Mucosa of rectum (tissue), 2 donors: ENCODE measurements at regions not wholly inside any gene's neighbourhood (a gene's known extent, or its start where the extent isn't known, plus 50 kb on each side); places are given as distances from the start of the nearest gene placed in this dataset.
"Not testable (repeated sequence)": the region's sequence is repeated elsewhere in the genome, so short reads cannot be mapped to it uniquely, and the experiment has no call there.

Source experiments
- H3K27ac ChIP-seq, 2 donors: one replicate each; pipeline ENCODE4 v1.7.0; 2013; ENCODE audit warnings: inconsistent platforms in 2 of 2, low read depth in 2 of 2, low read length in 2 of 2
- H3K27me3 ChIP-seq, 2 donors: one replicate each; pipeline ENCODE4 v1.7.0; 2013; ENCODE audit warnings: low read length in 2 of 2; ENCODE audit not compliant: control insufficient read depth in 2 of 2, insufficient read depth in 2 of 2
- H3K36me3 ChIP-seq, 2 donors: one replicate each; pipeline ENCODE4 v1.7.0; 2013; ENCODE audit warnings: low read length in 2 of 2; ENCODE audit not compliant: control insufficient read depth in 2 of 2, insufficient read depth in 2 of 2
- H3K4me1 ChIP-seq, 2 donors: one replicate each; pipeline ENCODE4 v1.7.0; 2013; ENCODE audit warnings: low read length in 2 of 2, mild to moderate bottlenecking in 1 of 2; ENCODE audit not compliant: control insufficient read depth in 2 of 2, insufficient read depth in 2 of 2
- H3K4me3 ChIP-seq, 2 donors: one replicate each; pipeline ENCODE4 v1.7.0; 2013; ENCODE audit warnings: low read length in 2 of 2
- H3K9ac ChIP-seq, 2 donors: one replicate each; pipeline ENCODE4 v1.7.0; 2013; ENCODE audit warnings: low read length in 2 of 2, low read depth in 1 of 2, mild to moderate bottlenecking in 1 of 2
- H3K9me3 ChIP-seq, 2 donors: one replicate each; pipeline ENCODE4 v1.7.0; 2013; ENCODE audit warnings: low read length in 2 of 2; ENCODE audit not compliant: control insufficient read depth in 2 of 2
- donor health status: healthy.
- donor health status: Normal muscosa, but diverticular disease.

DNA sequence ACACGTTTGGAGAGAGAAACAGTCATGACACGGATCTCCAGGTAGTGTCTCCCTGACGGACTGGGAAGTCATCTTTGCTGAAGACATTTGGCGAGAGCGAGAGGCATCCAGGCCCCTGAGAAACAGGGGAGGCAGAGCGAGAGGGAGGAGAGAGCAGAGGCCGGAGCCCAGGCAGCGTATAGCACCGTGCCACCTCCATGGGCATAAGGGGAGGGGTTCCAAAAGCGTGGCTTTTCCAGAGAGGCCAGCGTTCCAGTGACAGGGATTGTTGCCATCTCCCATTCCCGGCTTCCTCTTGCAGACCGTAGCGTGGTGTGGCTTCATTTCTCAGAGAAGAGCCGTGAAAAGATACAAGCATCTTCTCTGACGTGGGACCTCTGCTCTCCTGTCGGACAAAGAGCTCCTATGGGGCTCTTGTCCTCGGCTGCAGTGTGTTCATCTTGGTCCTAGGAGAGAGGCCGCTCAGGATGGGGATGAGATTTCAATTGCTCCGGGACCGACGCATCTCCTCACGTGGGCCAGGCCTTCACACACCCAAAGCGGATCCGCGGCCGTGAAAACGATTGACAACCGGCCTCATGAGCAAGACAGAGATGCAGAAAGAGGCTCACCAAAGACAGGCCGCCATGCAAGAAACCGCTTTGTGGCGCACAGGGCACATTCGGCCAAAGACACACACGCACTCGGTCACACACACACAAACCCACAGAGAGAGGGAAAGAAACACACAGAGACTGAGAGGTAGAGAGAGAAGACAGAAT lies 170.5 kb upstream of the ZNF337 start:
- not testable (repeated sequence) for H3K27ac ChIP-seq, H3K4me3 ChIP-seq, H3K9me3 ChIP-seq, H3K36me3 ChIP-seq, H3K9ac ChIP-seq
- H3K4me1 ChIP-seq: peaks cover 7 to 11% of the 10 kb centered on the region in 2 donors
- peaks cover 17 to 21% of the 10 kb centered on the region in 2 donors for H3K27me3 ChIP-seq

DNA sequence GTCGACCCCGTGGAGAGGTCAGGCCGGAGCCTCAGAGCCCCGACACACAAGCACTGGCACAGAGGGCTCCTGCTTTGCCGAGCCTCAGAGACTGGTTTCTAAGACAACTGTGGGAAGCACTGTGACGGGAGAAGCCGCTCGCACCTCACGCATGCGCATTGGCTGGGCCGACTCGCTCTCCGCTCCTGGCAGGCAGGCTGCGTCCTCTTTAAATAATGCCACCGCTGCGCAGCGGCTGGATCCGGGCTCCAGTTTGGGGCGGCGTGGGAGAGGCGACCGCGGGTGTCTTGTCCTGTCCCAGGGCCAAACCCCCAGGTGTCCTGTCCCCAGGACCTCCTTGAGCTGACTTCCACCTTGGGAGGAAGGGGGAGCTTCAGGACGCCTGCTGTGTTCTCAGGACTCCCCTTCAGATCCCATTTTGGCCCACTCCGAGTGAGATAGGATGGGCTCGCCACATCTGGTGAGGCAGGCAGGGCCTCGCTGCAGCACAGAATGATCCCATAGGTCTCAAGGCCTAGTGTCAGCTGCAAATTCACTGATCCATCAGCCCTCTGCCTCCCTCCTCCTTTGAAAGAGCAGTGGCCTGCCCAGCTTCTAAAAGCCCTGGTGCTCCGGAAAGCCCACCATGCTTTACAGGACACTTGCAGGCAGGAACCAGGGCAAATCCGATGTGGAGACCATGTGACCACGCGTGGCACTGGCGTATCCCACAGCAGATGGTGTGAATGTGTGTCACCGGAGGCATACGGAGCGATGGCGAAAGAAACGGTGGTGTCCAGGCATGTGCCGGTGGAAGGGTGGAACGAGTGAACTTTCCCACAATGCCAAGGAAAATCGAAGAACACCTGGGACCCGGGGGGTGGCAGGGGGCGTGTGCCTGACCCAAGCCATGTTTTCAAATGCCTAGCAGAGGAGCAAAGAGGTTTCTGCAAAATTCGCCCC lies 169.3 kb upstream of the ZNF337 start:
- Histone ChIP-seq H3K27me3 (peaks cover 19 to 26% of the 10 kb centered on the region in 2 donors), H3K9me3 (no peaks in the 10 kb centered on the region), H3K4me1 (peaks cover 15% of the 10 kb centered on the region in 2 donors), H3K9ac (peak overlapping the region in 1 of 2 donors; percentile 8), H3K4me3 (peak overlapping the region; percentile 26 to 30), H3K36me3 (no peaks in the 10 kb centered on the region), H3K27ac (no peak overlapping the region)

DNA sequence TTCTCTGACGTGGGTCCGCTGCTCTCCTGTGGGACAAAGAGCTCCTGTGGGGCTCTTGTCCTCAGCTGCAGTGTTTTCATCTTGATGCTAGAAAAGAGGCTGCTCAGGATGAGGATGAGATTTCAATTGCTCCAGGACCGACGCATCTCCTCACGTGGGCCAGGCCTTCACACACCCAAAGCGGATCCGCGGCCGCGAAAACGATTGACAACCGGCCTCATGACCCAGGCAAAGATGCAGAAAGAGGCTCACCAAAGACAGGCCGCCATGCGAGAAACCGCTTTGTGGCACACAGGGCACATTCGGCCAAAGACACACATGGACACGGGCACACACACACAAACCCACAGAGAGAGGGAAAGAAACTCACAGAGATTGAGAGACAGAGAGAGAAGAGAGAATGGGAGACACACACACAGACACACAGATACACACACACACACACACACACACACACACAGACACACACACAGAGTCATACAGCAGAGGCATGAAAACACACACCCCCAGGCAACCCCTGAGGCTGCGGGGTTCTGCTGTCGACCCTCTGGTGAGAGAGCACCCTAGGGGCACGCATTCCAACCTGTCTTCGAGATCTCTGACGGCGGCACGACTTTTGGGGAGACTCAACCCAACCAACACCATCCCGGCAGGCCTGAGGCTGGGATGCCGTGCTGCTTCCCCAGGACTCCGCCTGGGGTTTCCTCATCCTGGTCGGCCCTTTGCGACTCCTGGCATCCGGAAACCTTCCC lies 168.5 kb upstream of the ZNF337 start:
- H3K27me3 ChIP-seq: peaks cover 23 to 32% of the 10 kb centered on the region in 2 donors

DNA sequence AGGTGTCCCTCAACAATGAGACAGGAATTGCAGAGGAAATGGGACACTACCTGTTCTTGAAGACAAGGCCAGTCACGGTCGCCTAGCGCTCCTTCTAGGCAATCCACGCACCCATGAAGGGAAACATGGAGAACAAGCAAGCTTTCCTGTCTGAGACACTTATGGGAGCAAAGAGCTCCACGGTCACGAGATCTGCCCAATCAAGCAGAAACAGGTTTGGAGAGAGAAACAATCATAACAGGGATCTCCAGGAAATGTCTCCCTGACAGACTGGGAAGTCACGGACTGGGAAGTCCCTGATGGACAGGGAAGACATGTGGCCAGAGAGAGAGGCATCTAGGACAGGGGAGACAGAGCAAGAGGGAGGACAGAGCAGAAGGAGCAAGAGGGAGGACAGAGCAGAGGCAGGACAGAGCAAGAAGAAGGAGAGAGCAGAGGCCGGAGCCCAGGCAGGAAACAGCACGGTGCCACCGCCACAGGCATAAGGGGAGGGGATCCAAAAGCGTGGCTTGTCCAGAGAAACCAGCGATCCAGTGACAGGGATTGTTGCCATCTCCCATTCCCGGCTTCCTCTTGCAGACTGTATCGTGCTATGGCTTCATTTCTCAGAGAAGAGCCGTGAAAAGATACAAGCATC lies 167.8 kb upstream of the ZNF337 start:
- Histone ChIP-seq H3K27me3 (peaks cover 24 to 38% of the 10 kb centered on the region in 2 donors), H3K4me1 (peaks cover 15 to 18% of the 10 kb centered on the region in 2 donors), H3K9ac (no peak overlapping the region), H3K9me3 (no peaks in the 10 kb centered on the region), H3K27ac (no peak overlapping the region), H3K36me3 (no peaks in the 10 kb centered on the region), H3K4me3 (no peak overlapping the region)

More for the DNA sequence above, 168.5 kb upstream of the ZNF337 start:
- H3K9me3 ChIP-seq, H3K36me3 ChIP-seq, H3K9ac ChIP-seq, H3K27ac ChIP-seq: not testable (repeated sequence)
- peaks cover 15% of the 10 kb centered on the region in 2 donors for H3K4me1 ChIP-seq
- peak overlapping the region; percentile 26 to 30 for H3K4me3 ChIP-seq

DNA sequence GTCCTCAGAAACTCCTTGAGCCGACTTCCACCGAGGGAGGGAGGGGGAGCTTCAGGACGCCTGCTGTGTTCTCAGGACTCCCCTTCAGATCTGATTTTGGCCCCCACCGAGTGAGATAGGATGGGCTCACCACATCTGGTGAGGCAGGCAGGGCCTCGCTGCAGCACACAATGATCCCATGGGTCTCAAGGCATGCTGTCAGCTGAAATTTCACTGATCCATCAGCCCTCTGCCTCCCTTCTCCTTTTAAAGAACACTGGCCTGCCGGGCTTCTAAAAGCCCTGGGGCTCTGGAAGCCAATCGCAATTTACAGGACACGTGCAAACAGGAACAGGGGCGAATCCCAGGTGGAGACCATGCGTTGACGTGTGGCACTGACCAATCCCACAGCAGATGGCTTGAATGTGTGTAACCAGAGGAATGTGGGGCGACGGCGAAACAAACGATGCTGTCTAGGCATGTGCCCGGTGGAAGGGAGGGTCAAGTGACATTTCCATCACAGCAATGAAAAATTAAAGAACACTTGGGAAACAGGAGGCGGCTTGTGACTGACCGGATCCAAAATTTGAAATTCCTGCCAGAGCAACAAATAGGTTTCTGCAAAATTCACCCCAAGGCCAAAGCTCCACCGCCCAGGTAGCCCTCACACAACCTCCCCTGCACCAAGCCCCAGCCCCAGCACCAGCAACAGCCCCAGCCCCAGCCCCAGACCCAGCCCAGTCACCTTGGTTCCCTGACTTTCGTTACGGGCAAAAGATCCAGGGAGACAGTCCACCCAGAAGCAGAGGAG lies 167.1 kb upstream of the ZNF337 start:
- Histone ChIP-seq H3K4me1 (peaks cover 15 to 18% of the 10 kb centered on the region in 2 donors), H3K9me3 (no peaks in the 10 kb centered on the region)

DNA sequence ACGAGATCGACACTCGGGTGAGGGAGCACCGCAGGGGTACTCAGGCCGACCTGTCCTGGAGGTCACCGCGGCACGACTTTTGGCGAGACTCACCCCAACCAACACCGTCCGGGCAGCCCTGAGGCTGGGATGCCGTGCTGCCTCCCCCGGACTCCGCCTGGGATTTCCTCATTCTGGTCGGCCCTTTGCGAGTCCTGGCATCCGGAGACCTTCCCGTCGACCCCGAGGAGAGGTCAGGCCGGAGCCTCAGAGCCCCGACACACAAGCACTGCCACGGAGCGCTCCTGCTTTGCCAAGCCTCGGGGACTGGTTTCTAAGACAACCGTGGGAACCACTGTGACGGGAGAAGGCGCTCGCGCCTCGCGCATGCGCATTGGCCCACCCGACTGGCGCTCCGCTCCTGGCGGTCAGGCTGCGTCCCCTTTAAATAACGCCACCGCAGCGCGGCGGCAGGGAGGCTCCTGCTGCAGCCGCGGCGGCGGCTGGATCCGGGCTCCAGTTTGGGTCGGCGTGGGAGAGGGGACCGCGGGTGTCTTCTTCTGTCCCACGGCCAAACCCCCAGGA lies 166.4 kb upstream of the ZNF337 start:
- Histone ChIP-seq H3K4me3 (peak overlapping the region; percentile 52 to 59), H3K27me3 (peaks cover 22 to 49% of the 10 kb centered on the region in 2 donors), H3K4me1 (peaks cover 15 to 20% of the 10 kb centered on the region in 2 donors)
- H3K36me3 ChIP-seq, H3K9me3 ChIP-seq, H3K9ac ChIP-seq, H3K27ac ChIP-seq: not testable (repeated sequence)

More for the DNA sequence above, 167.1 kb upstream of the ZNF337 start:
- Histone ChIP-seq H3K27me3 (peaks cover 22 to 45% of the 10 kb centered on the region in 2 donors), H3K4me3 (peak overlapping the region; percentile 52 to 59), H3K36me3 (no peaks in the 10 kb centered on the region), H3K27ac (no peak overlapping the region), H3K9ac (no peak overlapping the region)

DNA sequence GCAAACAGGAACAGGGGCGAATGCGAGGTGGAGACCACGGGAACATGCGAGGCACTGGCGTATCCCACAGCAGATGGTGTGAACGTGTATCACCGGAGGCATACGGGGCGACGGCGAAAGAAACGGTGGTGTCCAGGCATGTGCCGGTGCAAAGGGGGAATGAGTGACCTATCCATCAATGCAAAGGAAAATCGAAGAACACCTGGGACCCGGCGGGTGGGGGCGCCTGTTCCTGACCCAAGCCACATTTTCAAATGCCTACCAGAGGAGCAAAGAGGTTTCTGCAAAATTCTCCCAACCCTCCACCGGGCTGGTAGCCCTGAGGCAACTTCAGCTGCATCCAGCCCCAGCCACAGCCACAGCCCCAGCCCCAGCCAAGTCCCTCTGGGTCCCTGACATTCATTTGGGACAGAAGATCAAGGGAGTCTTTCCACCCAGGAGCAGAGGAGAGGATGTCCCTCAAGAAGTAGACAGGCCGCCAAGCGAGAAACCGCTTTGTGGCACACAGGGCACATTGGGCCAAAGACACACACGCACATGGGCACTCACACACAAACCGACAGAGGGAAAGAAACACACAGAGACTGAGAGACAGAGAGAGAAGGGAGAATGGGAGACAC lies 164.0 kb upstream of the ZNF337 start:
- Histone ChIP-seq H3K27me3 (peaks cover 19 to 44% of the 10 kb centered on the region in 2 donors), H3K9ac (no peak overlapping the region), H3K4me3 (no peak overlapping the region)

DNA sequence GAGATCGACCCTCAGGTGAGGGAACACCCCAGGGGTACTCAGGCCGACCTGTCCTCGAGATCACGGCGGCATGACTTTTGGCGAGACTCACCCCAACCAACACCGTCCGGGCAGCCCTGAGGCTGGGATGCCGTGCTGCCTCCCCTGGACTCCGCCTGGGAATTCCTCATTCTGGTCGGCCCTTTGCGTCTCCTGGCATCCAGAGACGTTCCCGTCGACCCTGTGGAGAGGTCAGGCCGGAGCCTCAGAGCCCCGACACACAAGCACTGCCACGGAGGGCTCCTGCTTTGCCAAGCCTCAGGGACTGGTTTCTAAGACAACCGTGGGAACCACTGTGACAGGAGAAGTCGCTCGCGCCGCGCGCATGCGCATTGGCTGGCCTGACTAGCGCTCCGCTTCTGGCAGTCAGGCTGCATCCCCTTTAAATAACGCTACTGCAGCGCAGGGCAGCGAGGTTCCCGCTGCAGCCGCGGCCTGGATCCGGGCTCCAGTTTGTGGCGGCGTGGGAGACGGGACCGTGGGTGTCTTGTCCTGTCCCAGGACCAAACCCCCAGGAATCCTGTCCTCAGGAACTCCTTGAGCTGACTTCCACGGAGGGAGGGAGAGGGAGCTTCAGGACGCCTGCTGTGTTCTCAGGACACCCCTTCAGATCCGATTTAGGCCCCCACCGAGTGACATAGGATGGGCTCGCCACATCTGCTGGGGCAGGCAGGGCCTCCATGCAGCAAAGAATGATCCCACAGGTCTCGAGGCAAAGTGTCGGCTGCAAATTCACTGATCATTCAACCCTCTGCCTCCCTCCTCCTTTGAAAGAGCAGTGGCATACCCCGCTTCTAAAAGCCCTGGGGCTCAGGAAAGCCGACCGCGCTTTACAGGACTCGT lies 163.2 kb upstream of the ZNF337 start:
- Histone ChIP-seq H3K36me3 (no peaks in the 10 kb centered on the region), H3K4me3 (no peak overlapping the region), H3K9me3 (no peaks in the 10 kb centered on the region), H3K27me3 (peaks cover 19 to 39% of the 10 kb centered on the region in 2 donors), H3K9ac (no peak overlapping the region), H3K4me1 (peaks cover 15 to 22% of the 10 kb centered on the region in 2 donors), H3K27ac (no peak overlapping the region)

More for the DNA sequence above, 164.0 kb upstream of the ZNF337 start:
- Histone ChIP-seq H3K27ac (no peak overlapping the region), H3K9me3 (no peaks in the 10 kb centered on the region), H3K4me1 (peaks cover 15 to 22% of the 10 kb centered on the region in 2 donors), H3K36me3 (no peaks in the 10 kb centered on the region)
